ENCODE measurements at regions not wholly inside any gene's neighbourhood (a gene's known extent, or its start where the extent isn't known, plus 50 kb on each side); places are given as distances from the start of the nearest gene placed in this dataset.
"Not testable (repeated sequence)": the region's sequence is repeated elsewhere in the genome, so short reads cannot be mapped to it uniquely, and the experiment has no call there.

DNA sequence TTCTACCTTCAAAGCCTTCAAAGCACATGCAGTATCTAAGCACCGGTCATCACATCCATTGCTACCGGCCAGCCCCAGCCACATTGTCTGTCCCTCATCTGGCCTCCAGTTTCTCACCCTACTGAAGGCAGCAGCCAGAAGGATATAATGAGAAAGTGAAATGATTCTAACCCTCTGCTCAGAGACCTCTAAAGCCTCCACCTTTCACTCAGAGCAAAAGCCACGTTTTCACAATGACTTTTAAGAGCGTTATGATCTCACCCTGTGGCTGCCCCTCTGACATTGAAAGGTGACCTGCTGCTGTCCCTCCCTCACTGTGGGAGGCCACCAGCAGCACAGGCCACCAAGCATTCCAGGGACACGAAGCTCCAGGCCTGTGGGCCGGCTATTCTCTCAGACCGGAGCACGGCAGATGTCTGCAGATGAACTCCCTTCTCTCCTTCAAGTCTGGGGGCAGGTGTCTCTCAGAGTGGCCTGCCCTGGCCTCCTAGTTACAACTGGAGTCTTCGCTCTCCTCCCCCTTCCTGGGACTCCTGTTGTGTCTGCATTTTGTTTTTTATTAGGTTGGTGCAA, 94.9 kb upstream of the EEPD1 start:
- no peak for TF ChIP-seq CTCF (IDR thresholded peaks at IDR 0.05; ENCODE audit: borderline replicate concordance, insufficient read depth, low read depth, low read length)
- no peak overlapping the region for H3K4me3 ChIP-seq (ENCODE audit: low read depth, low read length)

DNA sequence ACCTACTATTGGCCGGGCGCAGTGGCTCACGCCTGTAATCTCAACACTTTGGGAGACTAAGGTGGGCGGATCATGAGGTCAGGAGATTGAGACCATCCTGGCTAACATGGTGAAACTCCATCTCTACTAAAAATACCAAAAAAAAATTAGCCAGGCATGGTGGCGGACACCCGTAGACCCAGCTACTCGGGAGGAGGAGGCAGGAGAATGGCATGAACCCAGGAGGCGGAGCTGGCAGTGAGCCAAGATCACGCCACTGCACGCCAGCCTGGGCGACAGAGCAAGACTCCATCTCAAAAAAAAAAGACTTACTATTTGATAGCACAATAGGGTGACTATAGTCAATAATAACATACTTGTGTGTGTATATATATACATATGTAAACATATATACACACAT, 92.7 kb upstream of the EEPD1 start:
- H3K4me3 ChIP-seq (ENCODE audit: low read depth, low read length): not testable (repeated sequence)

DNA sequence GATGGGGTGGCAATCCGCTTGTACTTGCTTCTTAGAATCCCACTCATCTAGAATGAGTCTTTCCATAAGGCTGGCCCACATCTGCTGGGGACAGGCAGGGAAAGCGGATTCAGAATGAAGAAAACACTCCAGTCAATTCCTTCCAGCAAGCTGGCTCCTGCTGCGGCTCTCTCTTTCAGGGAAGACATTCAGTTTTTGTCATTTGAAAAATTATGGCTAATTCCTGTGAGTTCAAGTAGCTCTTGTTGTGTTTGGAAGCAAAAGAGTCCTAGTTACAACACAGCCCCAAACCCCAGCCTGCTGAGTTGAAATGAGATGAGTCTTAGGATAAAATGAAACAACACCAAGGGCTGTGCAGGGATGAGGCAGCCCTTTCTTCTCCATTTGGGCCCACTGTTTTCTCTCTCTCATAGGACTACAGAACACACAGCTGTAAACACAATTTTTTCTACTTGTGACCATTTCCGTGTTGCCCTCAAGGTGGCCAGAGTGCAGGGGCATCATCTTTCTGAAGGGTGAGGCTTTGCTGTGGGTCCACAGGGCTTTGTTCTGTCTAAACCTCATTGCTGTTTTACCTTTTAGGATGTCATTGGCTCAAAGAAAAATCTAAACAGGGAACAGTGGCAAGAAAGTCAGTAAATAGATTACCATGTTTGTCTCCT, 90.8 kb upstream of the EEPD1 start:
- H3K4me3 ChIP-seq (ENCODE audit: low read depth, low read length): no peak overlapping the region
- no peak for TF ChIP-seq CTCF (IDR thresholded peaks at IDR 0.05; ENCODE audit: borderline replicate concordance, insufficient read depth, low read depth, low read length)

DNA sequence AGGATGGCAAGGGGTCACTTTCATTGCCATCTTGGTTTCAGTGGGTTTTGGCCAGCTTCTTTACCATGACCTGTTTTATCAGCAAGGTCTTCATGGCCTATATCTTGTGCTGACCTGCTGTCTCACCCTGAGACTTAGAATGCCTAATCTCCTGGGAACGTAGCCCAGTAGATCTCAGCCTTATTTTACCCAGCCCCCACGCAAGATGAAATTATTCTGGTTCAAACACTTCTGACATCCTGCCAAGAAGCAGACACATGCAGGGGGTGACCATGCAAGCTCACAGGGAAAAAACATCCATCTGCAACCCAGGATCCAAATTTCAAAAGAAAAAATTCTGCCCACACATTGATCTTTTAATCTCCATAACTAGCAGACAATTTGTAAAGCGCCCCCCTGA, 88.4 kb upstream of the EEPD1 start:
- H3K4me3 ChIP-seq (ENCODE audit: low read depth, low read length): no peak overlapping the region
- no peak for TF ChIP-seq CTCF (IDR thresholded peaks at IDR 0.05; ENCODE audit: borderline replicate concordance, insufficient read depth, low read depth, low read length)

DNA sequence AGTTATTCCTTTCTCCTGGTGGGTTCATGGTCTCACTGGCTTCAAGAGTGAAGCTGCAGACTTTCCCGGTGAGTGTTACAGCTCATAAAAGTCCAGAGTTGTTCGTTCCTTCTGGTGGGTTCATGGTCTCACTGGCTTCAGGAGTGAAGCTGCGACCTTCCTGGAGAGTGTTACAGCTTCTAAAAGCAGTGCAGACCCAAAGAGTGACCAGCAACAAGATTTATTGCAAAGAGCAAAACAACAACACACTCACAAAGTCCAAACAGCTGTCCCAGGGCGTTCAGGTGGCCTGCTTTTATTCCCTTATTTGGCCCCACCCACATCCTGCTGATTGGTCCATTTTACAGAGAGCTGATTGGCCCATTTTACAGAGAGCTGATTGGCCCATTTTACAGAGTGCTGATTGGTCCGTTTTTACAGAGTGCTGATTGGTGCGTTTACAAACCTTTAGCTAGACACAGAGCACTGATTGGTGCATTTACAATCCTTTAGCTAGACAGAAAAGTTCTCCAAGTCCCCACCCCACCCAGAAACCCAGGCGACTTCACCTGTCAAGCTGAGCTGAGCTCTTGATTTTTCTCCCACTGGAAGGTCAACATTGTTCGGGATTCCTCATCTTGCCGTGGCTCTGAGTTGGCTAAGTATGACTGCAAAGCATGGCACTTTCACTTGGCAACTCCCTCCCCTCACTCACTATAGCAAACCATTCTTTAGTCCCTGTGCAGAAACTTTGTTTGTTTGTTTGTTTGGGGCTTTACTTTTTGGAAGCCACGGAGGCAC, 87.3 kb upstream of the EEPD1 start:
- H3K4me3 ChIP-seq (ENCODE audit: low read depth, low read length): not testable (repeated sequence)

- TF ChIP-seq CTCF (IDR thresholded peaks at IDR 0.05; ENCODE audit: borderline replicate concordance, insufficient read depth, low read depth, low read length): no peak
- H3K4me3 ChIP-seq (ENCODE audit: low read depth, low read length): no peak overlapping the region
Observed at GRCh38 chr7:36066343-36066664, 86.8 kb upstream of the EEPD1 start.

GRCh38 chr7:36070230-36070629, 82.8 kb upstream of the EEPD1 start:
- H3K4me3 ChIP-seq (ENCODE audit: low read depth, low read length): no peak overlapping the region
- TF ChIP-seq CTCF (IDR thresholded peaks at IDR 0.05; ENCODE audit: borderline replicate concordance, insufficient read depth, low read depth, low read length): no peak

DNA sequence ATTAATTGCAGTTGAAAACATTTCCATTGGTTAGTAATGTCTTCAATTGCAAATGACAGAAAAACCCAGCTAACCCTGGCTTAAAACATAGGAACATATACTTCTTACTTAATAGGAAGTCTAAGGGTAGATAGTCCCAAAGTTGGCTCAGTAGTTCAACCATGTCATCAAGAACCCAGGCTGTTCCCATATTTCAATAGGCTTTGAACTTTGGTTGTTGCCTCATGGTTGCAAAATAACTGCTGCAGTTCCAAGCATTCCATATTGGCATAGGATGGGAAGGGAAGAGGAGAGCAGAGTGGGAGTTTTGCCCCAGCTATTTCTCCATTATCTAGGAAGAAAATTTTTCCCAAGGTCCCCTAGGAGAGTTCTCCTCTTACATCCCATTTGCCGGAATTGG, 81.4 kb upstream of the EEPD1 start:
- H3K4me3 ChIP-seq (ENCODE audit: low read depth, low read length): no peak overlapping the region
- TF ChIP-seq CTCF (IDR thresholded peaks at IDR 0.05; ENCODE audit: borderline replicate concordance, insufficient read depth, low read depth, low read length): no peak

All from GM12875 (cell line).